AG04450 (cell line): ENCODE measurements at regions not wholly inside any gene's neighbourhood (a gene's known extent, or its start where the extent isn't known, plus 50 kb on each side); places are given as distances from the start of the nearest gene placed in this dataset.

Experiments used
- CTCF ChIA-PET: fragments of 300-600, 350-600 bp; formaldehyde crosslinking; extraction: SDS; loops from one replicate; lab custom pipeline; 2022; ENCODE audit warnings: antibody characterized with exemption, inconsistent platforms; lab: Charles Lee
- POLR2A ChIA-PET: fragments of 350-600 bp; formaldehyde crosslinking; extraction: SDS; loops from one replicate; lab custom pipeline; 2021; ENCODE audit warnings: antibody characterized with exemption, inconsistent platforms; lab: Yijun Ruan, JAX
- DNase-seq: peaks from one replicate; pipeline ENCODE4 v3.0.0-alpha.2; 2011; ENCODE audit warnings: low read depth, low spot score
- H3K27ac ChIP-seq: one replicate; pipeline ENCODE4 v1.5.1; 2012; ENCODE audit warnings: low read depth, low read length, control low read depth
- H3K27me3 ChIP-seq: one replicate; pipeline ENCODE4 v1.6.0; 2012; ENCODE audit warnings: low read length; ENCODE audit not compliant: control insufficient read depth, insufficient read depth
- H3K4me3 ChIP-seq: 2 replicates; pipeline ENCODE4 v1.5.1; 2011; ENCODE audit warnings: mild to moderate bottlenecking, low read depth, low read length, control low read depth
- H3K9me3 ChIP-seq: 2 replicates; pipeline ENCODE4 v1.5.1; 2012; ENCODE audit warnings: low read length; ENCODE audit not compliant: control insufficient read depth, insufficient read depth
- CTCF ChIP-seq: IDR thresholded peaks from 2 replicates; pipeline ENCODE4 v1.5.1; 2011; ENCODE audit warnings: low read depth, low read length, control low read depth, inconsistent platforms

DNA sequence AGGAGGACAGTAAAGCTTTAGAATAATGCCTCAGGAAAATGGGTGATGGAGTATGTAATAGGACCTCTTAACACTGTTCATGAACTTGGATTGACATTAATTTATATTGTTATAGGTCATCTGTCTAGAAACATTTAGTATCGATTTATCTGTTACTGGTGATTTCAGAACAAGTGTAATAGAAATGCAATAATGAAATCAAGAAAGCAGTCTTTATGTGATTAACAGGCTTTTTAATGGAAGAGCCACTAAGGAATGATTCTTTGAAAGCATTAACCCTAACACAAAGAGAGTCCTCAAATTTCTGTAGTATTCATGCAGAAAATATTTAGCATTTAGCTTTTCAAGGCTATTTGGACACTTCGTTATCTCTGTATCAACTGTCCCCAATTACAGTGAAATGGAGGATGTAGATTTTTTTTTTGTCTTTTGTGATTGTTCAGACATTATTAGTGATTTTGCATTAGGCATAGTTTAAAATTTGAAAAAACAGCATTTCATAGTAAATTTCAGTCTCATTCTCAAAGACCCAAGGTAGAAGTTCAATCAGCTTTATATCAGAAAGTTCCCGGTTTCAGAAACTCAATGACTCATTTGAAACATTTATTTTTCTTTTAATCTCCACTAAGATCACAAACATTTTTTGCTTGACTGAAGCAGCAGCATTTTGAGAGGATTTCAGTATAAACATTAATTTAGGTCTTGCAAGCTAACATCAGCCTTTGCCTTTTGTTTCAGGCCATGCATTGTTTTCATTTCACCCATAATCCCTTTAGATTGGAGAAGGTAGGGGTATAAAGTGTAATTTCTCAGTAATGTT lies 56.3 kb downstream of the AGTR2 start:
- ChIA-PET CTCF (no interaction called here), POLR2A (no interaction called here)
- H3K4me3 ChIP-seq = no peak overlapping the region
- no peak for TF ChIP-seq CTCF
- no peaks in the 10 kb centered on the region for H3K9me3 ChIP-seq
- no peaks in the 10 kb centered on the region for H3K27me3 ChIP-seq
- H3K27ac ChIP-seq = no peak overlapping the region
- no peak for DNase-seq

GRCh38 chrX:116230130-116230898 lies 59.8 kb downstream of the AGTR2 start:
- CTCF ChIA-PET = no interaction called here
- Histone ChIP-seq H3K27ac (no peak overlapping the region), H3K4me3 (no peak overlapping the region), H3K27me3 (no peaks in the 10 kb centered on the region), H3K9me3 (no peaks in the 10 kb centered on the region)
- DNase-seq = no peak
- TF ChIP-seq CTCF = no peak
- POLR2A ChIA-PET = no interaction called here

DNA sequence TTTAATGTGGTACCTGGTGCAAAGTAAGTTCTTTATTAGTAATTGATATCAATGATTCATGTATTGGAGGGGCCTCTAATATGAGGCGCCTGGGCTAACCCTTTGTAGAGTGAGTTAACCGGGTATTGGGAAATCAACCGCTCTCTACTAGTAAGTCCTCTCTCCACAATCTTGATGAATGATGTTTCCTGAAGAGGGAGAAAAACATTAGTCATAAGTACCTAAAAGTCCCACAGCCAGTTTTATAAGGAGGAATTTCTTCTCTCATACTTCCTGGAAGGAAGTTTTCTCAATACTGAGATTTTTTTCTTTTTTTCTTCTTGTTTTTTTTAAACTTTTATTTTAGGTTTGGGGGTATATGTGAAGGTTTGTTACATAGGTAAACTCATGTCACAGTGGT lies 62.3 kb downstream of the AGTR2 start:
- H3K9me3 ChIP-seq = no peaks in the 10 kb centered on the region
- no peak for TF ChIP-seq CTCF
- no peak overlapping the region for H3K27ac ChIP-seq
- DNase-seq = no peak
- CTCF ChIA-PET = no interaction called here
- no peak overlapping the region for H3K4me3 ChIP-seq
- no peaks in the 10 kb centered on the region for H3K27me3 ChIP-seq
- POLR2A ChIA-PET = no interaction called here

- no peak for DNase-seq
- Histone ChIP-seq H3K9me3 (no peaks in the 10 kb centered on the region), H3K4me3 (no peak overlapping the region), H3K27me3 (no peaks in the 10 kb centered on the region), H3K27ac (no peak overlapping the region)
- TF ChIP-seq CTCF = no peak
- ChIA-PET POLR2A (no interaction called here), CTCF (no interaction called here)
These were observed 66.1 kb downstream of the AGTR2 start for GRCh38 chrX:116236666-116237065.

GRCh38 chrX:116238093-116238492 lies 67.5 kb downstream of the AGTR2 start:
- no peak for TF ChIP-seq CTCF
- CTCF ChIA-PET = no interaction called here
- Histone ChIP-seq H3K9me3 (no peaks in the 10 kb centered on the region), H3K27me3 (no peaks in the 10 kb centered on the region), H3K4me3 (no peak overlapping the region), H3K27ac (no peak overlapping the region)
- no peak for DNase-seq
- POLR2A ChIA-PET = no interaction called here
